GM12864 (cell line): ENCODE measurements at regions not wholly inside any gene's neighbourhood (a gene's known extent, or its start where the extent isn't known, plus 50 kb on each side); places are given as distances from the start of the nearest gene placed in this dataset.

Experiments used
- DNase-seq: peaks from one replicate; pipeline ENCODE4 v3.0.0-alpha.2; 2011; ENCODE audit warnings: low read depth
- H3K4me3 ChIP-seq: 2 replicates; pipeline ENCODE4 v1.5.1; 2011; ENCODE audit warnings: mild to moderate bottlenecking, low read depth, low read length, control low read depth
- TF ChIP-seq, protein P1 (sequence below): IDR thresholded peaks from 2 replicates; pipeline ENCODE4 v1.5.1; 2011; ENCODE audit warnings: low read depth, mild to moderate bottlenecking, moderate library complexity, low read length, control low read depth, inconsistent platforms; ENCODE audit errors: missing control alignments

DNA sequence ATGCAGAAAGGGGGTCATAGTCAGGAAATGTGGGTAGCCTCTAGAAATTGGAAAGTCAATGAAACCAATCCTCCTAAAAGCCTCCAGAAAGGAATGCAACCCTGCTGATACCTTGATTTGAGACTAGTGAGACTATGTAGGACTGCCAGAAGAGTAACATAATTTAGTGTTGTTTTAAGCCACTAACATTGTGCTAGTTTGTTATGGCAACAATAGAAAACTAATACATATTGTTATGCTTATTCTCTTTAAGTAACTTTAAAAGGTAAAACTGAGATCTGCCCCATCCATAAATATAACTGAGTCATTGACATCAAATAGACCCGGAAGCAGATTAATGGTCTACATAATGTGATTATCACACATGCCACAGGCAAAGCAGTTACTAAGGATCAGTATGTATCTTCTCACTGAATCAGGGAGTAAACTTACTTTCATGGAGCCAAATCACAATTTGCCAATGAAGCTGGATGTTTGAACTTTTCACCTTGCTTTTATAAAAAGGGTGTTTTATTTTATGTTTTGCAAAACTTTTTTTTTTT lies 146.4 kb upstream of the TMEM106B start:
- TF ChIP-seq, protein P1, sequence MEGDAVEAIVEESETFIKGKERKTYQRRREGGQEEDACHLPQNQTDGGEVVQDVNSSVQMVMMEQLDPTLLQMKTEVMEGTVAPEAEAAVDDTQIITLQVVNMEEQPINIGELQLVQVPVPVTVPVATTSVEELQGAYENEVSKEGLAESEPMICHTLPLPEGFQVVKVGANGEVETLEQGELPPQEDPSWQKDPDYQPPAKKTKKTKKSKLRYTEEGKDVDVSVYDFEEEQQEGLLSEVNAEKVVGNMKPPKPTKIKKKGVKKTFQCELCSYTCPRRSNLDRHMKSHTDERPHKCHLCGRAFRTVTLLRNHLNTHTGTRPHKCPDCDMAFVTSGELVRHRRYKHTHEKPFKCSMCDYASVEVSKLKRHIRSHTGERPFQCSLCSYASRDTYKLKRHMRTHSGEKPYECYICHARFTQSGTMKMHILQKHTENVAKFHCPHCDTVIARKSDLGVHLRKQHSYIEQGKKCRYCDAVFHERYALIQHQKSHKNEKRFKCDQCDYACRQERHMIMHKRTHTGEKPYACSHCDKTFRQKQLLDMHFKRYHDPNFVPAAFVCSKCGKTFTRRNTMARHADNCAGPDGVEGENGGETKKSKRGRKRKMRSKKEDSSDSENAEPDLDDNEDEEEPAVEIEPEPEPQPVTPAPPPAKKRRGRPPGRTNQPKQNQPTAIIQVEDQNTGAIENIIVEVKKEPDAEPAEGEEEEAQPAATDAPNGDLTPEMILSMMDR, result no peak
- no peak overlapping the region for H3K4me3 ChIP-seq
- no peak for DNase-seq

DNA sequence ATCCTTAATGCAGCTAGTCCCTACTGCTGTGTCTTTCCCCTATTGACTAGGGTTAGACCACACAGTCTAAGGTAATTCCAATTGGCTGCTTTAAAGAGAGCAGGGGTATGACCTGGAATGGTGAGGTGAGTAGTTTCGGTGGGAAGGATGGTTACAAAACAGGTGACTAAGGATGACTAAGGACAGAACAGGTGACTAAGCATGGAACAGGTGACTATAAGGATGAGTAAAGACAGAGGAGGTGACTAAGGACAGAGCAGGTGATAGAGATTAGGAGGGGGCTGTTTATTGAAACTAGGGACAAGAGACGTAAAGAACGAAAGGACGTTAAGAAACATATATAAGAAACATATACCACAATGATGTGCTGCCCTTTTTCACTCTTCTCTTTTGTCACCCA lies 145.1 kb upstream of the TMEM106B start:
- TF ChIP-seq, protein P1, result no peak
- peak; percentile 3 for DNase-seq
- no peak overlapping the region for H3K4me3 ChIP-seq

DNA sequence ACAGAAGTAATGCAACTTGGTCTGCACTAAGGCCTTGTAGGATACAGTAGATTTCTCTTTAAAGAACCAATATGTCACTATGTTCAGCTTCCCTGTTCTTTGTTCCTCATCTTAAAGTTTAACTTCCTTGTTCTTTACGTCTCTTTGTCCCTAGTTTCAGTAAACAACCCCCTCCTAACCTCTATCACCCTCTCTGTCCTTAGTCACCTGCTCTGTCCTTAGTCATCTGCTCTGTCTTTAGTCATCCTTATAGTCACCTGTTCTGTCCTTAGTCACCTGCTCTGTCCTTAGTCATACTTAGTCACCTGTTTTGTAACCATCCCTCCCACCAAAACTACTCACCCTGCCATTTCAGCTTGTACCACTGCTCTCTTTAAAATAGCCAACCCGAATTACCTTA lies 144.6 kb upstream of the TMEM106B start:
- no peak overlapping the region for H3K4me3 ChIP-seq
- TF ChIP-seq, protein P1, result no peak
- peak; percentile 0 for DNase-seq

DNA sequence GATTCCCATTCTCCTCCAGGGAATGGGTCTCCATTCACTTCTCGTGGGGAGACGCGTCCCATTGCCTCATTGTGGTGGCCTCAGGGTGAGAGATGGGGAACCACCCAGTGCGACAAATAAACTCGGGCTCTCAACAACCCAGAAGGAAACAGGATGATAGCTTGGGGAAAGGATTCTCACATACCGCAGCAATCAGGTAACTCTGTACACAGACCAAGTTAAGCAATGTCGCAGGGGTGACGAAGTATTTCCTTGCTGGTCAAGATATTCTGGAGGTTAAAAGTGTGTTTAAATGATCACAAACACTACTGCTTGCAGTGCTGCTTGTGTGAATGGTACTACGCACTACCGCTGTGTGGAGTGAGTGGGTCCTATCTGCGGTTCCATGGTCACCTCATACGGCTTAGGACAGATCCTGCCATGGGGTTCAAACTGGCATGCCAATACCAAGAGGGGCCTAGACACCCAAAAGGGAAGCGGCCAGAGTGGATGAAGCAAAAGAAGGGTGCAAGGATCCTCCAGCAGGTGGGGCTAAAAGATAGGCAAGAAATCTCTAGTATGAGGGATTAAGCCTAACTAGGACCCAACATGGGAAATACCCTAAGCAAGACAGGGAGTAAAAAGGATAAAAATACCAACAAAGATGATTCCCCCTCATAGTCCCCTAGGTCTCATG lies 143.8 kb upstream of the TMEM106B start:
- TF ChIP-seq, protein P1, result peak; percentile 68
- peak; percentile 12 for DNase-seq
- no peak overlapping the region for H3K4me3 ChIP-seq

DNA sequence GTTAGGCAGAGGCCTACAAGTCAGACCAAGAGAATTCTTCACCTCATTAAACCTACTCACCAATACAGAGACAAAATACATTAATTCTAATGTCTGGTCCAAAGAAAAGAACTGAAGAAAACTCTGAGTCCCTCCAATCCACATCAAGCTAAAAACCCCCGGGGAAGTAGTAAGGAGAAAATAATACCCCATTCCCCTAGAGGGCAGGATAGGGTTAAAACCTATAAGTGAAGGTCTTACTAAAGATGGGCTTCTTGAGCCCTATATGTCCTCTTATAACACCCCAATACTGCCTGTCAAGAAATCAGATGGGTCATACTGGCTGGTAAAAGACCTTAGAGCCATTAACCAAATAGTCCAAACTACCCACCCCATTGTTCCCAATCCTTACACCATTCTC lies 141.3 kb upstream of the TMEM106B start:
- DNase-seq, result no peak
- TF ChIP-seq, protein P1, result no peak
- no peak overlapping the region for H3K4me3 ChIP-seq

DNA sequence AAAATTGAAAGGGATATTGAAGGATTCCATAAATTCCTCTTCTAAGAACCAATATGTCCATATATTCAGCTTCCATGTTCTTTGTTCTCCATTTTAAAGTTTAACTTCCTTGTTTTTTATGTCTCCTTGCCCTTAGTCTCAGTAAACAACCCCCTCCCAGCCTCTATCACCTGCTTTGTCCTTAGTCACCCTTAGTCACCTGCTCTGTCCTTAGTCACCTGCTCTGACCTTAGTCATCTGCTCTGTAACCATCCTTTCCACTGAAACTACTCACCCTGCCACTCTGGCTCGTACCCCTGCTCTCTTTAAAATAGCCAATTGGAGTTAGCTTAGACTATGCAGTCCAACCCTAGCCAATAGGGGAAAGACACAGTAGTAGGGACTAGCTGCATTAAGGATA lies 136.2 kb upstream of the TMEM106B start:
- H3K4me3 ChIP-seq, result no peak overlapping the region
- DNase-seq, result no peak
- TF ChIP-seq, protein P1, result no peak

DNA sequence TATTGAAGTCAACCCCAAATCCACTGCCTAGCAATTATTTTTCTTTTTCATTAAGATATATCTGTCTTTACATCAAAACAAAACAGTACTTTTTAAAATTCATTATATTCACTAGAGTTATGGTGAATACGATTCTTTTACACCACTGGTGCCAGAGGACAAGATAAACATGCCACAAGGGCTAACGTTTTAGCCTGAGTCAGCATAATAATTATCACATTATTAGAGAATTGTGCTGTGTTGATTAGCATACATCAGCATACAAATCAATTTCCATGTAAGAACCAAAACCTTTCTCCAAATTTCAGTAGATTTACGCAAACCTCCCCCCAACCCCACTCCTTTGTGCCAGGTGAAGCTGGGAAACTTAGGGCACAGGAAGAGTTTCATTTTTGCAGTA lies 131.1 kb upstream of the TMEM106B start:
- no peak for DNase-seq
- TF ChIP-seq, protein P1, result no peak
- no peak overlapping the region for H3K4me3 ChIP-seq
